ENCODE measurements at regions not wholly inside any gene's neighbourhood (a gene's known extent, or its start where the extent isn't known, plus 50 kb on each side); places are given as distances from the start of the nearest gene placed in this dataset.

DNA sequence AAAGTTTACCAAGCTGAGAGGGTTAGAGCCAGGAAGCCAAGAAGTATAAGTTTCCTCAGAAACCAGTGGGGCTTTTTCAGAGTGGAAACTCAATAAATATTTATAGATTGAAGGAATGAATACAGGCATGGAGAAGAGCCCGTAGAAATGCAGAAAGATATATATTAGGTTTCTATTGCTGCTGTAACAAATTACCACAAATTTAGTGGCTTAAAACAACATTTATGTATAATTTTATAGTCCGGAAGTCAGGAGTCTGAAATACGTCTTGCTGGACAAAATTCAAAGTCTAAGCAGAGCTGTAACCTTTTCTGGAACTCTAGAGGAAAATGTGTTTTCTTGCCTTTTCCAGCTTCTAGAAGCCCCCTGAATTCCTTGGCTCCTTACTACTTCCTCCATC lies 107.3 kb upstream of the SEMA3D start:
- H3K27me3 ChIP-seq (replicated peaks; ENCODE audit: control insufficient read depth, insufficient read depth, low read length) = no peaks in the 10 kb centered on the region
- no peaks in the 10 kb centered on the region for H3K36me3 ChIP-seq (ENCODE audit: control insufficient read depth, insufficient read depth, low read length)
- TF ChIP-seq, protein P1, sequence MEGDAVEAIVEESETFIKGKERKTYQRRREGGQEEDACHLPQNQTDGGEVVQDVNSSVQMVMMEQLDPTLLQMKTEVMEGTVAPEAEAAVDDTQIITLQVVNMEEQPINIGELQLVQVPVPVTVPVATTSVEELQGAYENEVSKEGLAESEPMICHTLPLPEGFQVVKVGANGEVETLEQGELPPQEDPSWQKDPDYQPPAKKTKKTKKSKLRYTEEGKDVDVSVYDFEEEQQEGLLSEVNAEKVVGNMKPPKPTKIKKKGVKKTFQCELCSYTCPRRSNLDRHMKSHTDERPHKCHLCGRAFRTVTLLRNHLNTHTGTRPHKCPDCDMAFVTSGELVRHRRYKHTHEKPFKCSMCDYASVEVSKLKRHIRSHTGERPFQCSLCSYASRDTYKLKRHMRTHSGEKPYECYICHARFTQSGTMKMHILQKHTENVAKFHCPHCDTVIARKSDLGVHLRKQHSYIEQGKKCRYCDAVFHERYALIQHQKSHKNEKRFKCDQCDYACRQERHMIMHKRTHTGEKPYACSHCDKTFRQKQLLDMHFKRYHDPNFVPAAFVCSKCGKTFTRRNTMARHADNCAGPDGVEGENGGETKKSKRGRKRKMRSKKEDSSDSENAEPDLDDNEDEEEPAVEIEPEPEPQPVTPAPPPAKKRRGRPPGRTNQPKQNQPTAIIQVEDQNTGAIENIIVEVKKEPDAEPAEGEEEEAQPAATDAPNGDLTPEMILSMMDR (IDR thresholded peaks at IDR 0.05; ENCODE audit: insufficient read depth in 1 of 2, low read depth in 1 of 2, low read length in 1 of 2, severe bottlenecking in 1 of 2, unreplicated experiment in 1 of 2) = no peak
- intact Hi-C loops (cut with micrococcal nuclease; ENCODE audit: unreplicated experiment) = no loop called here
- no peak for DNase-seq
- Mint-ChIP-seq H3K27ac (ENCODE audit: unreplicated experiment) (no peak overlapping the region), H3K4me1 (ENCODE audit: low read depth, unreplicated experiment) (no peaks in the 10 kb centered on the region), H3K4me3 (ENCODE audit: unreplicated experiment) (no peak overlapping the region), H3K36me3 (ENCODE audit: insufficient read depth, unreplicated experiment) (no peaks in the 10 kb centered on the region), H3K9me3 (ENCODE audit: unreplicated experiment) (no peaks in the 10 kb centered on the region), H3K27me3 (ENCODE audit: insufficient read depth, unreplicated experiment) (no peaks in the 10 kb centered on the region)
- ChIA-PET CTCF (no interaction called here), POLR2A (no interaction called here)
- no TSS peak for BruUV-seq (replicated peaks)
- H3K4me3 ChIP-seq (ENCODE audit: low read depth, low read length) = no peak overlapping the region
- no peaks in the 10 kb centered on the region for H3K9me3 ChIP-seq
- H3K4me1 ChIP-seq = no peaks in the 10 kb centered on the region

DNA sequence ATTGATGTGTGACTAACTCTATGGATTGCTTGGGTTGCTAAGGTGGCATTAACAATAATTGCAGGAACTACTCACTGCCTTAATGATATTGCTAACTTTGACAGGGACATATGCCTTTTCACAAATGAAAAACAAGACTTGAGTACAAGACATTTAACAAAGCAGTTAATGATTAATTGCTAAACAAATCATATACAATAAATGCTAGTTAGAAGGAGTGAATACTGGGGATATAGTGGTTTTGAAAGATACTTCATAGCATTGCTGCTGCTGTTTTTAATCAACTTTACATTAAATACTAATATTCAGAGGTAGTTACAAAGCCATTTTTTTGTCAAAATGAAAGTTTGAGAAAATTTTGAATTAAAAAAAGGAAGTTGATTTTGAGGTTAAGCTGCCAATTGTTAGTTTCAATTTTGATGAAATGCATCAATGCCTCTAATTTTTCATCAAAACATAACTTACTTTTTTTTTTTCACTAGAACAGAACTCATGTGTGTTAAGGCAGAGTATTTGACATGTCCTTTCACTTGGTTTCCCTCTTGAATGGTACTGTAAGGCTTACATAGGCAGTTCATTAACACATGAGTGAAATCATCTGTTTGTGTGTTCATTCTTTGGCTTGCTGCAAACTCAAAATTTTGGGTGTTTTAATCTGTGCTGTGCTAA lies 106.2 kb upstream of the SEMA3D start:
- CTCF ChIA-PET = no interaction called here

DNA sequence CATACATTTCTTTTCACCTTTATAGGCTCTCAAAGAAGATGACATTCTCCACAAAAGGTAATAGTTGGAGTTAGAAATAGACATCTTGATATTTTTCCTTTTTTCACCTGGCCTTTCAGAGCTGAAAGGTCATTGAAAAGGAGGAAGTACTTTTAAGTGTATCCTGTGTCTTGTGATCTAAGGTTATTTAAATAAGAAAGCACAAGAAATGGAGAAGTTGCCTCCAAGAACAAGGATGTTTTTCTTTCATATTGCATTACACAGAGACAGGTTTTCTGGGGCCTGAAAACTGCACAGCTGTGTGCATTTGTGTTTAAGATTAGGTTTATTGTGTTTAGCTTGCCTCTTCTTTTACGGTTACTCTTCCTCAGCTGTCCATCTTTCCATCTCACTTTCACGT lies 103.4 kb upstream of the SEMA3D start:
- H3K9me3 Mint-ChIP-seq (ENCODE audit: unreplicated experiment) = no peaks in the 10 kb centered on the region
- H3K9me3 ChIP-seq = no peaks in the 10 kb centered on the region
- H3K4me3 Mint-ChIP-seq (ENCODE audit: unreplicated experiment) = no peak overlapping the region
- H3K27me3 Mint-ChIP-seq (ENCODE audit: insufficient read depth, unreplicated experiment) = no peaks in the 10 kb centered on the region
- BruUV-seq (replicated peaks) = no TSS peak
- H3K36me3 ChIP-seq (ENCODE audit: control insufficient read depth, insufficient read depth, low read length) = no peaks in the 10 kb centered on the region
- H3K4me1 ChIP-seq = no peaks in the 10 kb centered on the region
- H3K27ac Mint-ChIP-seq (ENCODE audit: unreplicated experiment) = no peak overlapping the region
- TF ChIP-seq, protein P1 (IDR thresholded peaks at IDR 0.05; ENCODE audit: insufficient read depth in 1 of 2, low read depth in 1 of 2, low read length in 1 of 2, severe bottlenecking in 1 of 2, unreplicated experiment in 1 of 2) = no peak
- no peak for DNase-seq
- CTCF ChIA-PET = no interaction called here
- H3K27me3 ChIP-seq (replicated peaks; ENCODE audit: control insufficient read depth, insufficient read depth, low read length) = no peaks in the 10 kb centered on the region
- H3K4me1 Mint-ChIP-seq (ENCODE audit: low read depth, unreplicated experiment) = no peaks in the 10 kb centered on the region
- no peaks in the 10 kb centered on the region for H3K36me3 Mint-ChIP-seq (ENCODE audit: insufficient read depth, unreplicated experiment)
- POLR2A ChIA-PET = no interaction called here
- H3K4me3 ChIP-seq (ENCODE audit: low read depth, low read length) = no peak overlapping the region
- intact Hi-C loops (cut with micrococcal nuclease; ENCODE audit: unreplicated experiment) = no loop called here

More for the DNA sequence above, 106.2 kb upstream of the SEMA3D start:
- no peaks in the 10 kb centered on the region for H3K36me3 Mint-ChIP-seq (ENCODE audit: insufficient read depth, unreplicated experiment)
- no peak overlapping the region for H3K27ac Mint-ChIP-seq (ENCODE audit: unreplicated experiment)
- no peaks in the 10 kb centered on the region for H3K27me3 Mint-ChIP-seq (ENCODE audit: insufficient read depth, unreplicated experiment)
- no peaks in the 10 kb centered on the region for H3K4me1 Mint-ChIP-seq (ENCODE audit: low read depth, unreplicated experiment)
- DNase-seq = no peak
- POLR2A ChIA-PET = no interaction called here
- TF ChIP-seq, protein P1 (IDR thresholded peaks at IDR 0.05; ENCODE audit: insufficient read depth in 1 of 2, low read depth in 1 of 2, low read length in 1 of 2, severe bottlenecking in 1 of 2, unreplicated experiment in 1 of 2) = no peak
- Histone ChIP-seq H3K36me3 (ENCODE audit: control insufficient read depth, insufficient read depth, low read length) (no peaks in the 10 kb centered on the region), H3K4me1 (no peaks in the 10 kb centered on the region), H3K4me3 (ENCODE audit: low read depth, low read length) (no peak overlapping the region), H3K27me3 (replicated peaks; ENCODE audit: control insufficient read depth, insufficient read depth, low read length) (no peaks in the 10 kb centered on the region), H3K9me3 (no peaks in the 10 kb centered on the region)
- intact Hi-C loops (cut with micrococcal nuclease; ENCODE audit: unreplicated experiment) = no loop called here
- no TSS peak for BruUV-seq (replicated peaks)
- H3K9me3 Mint-ChIP-seq (ENCODE audit: unreplicated experiment) = no peaks in the 10 kb centered on the region
- no peak overlapping the region for H3K4me3 Mint-ChIP-seq (ENCODE audit: unreplicated experiment)

Measured in Caco-2 (cell line).